SK-N-SH treated with all-trans-retinoic acid at 6 μM for 48 hours (cell line): ENCODE measurements at regions not wholly inside any gene's neighbourhood (a gene's known extent, or its start where the extent isn't known, plus 50 kb on each side); places are given as distances from the start of the nearest gene placed in this dataset.

Experiments
- ATAC-seq: fragments of 200-7000 bp; cut with Tn5 transposase; 3 replicates; pipeline ENCODE4 v1.9.1; 2020; ENCODE audit warnings: mild to moderate bottlenecking, moderate library complexity
- ARNTL ChIP-seq: fragments of 450-650 bp; formaldehyde crosslinking; IDR thresholded peaks from 2 replicates; pipeline ENCODE4 v1.5.0; 2020; ENCODE audit warnings: low read depth, mild to moderate bottlenecking, moderate library complexity, borderline replicate concordance
- BACH2 ChIP-seq: fragments of 250-450 bp; sonication (Bioruptor Pico); IDR thresholded peaks from 2 replicates; pipeline ENCODE4 v1.9.0; 2021; ENCODE audit warnings: mild to moderate bottlenecking, borderline replicate concordance
- CREB5 ChIP-seq: fragments of 250-450 bp; sonication (Bioruptor Pico); IDR thresholded peaks from 2 replicates; pipeline ENCODE4 v1.5.1; 2020; ENCODE audit warnings: low read depth, mild to moderate bottlenecking, moderate library complexity
- CSRNP3 ChIP-seq: fragments of 250-450 bp; sonication (Bioruptor Pico); IDR thresholded peaks from 2 replicates; pipeline ENCODE4 v1.5.1; 2021; ENCODE audit warnings: mild to moderate bottlenecking, moderate library complexity
- ESRRG ChIP-seq: fragments of 250-450 bp; sonication (Bioruptor Pico); IDR thresholded peaks from 2 replicates; pipeline ENCODE4 v1.6.1; 2021; ENCODE audit warnings: mild to moderate bottlenecking
- GLIS3 ChIP-seq: fragments of 250-450 bp; sonication (Bioruptor Pico); IDR thresholded peaks from 2 replicates; pipeline ENCODE4 v1.5.0; 2020; ENCODE audit warnings: mild to moderate bottlenecking, moderate library complexity
- ISL1 ChIP-seq: fragments of 250-450 bp; sonication (Bioruptor Pico); IDR thresholded peaks from 2 replicates; pipeline ENCODE4 v2.1.2; 2022; ENCODE audit warnings: mild to moderate bottlenecking, moderate library complexity
- PATZ1 ChIP-seq: fragments of 250-450 bp; sonication (Bioruptor Pico); IDR thresholded peaks from 2 replicates; pipeline ENCODE4 v1.8.0; 2020; ENCODE audit warnings: mild to moderate bottlenecking, moderate library complexity, borderline replicate concordance
- POU6F1 ChIP-seq: fragments of 250-450 bp; sonication (Bioruptor Pico); IDR thresholded peaks from 2 replicates; pipeline ENCODE4 v1.8.0; 2021; ENCODE audit warnings: low read depth, mild to moderate bottlenecking, moderate library complexity, borderline replicate concordance
- PPARA ChIP-seq: fragments of 250-450 bp; sonication (Bioruptor Pico); IDR thresholded peaks from 2 replicates; pipeline ENCODE4 v1.5.0; 2020; ENCODE audit warnings: mild to moderate bottlenecking, borderline replicate concordance
- RARB ChIP-seq: fragments of 250-450 bp; sonication (Bioruptor Pico); IDR thresholded peaks from 2 replicates; pipeline ENCODE4 v1.8.0; 2021; ENCODE audit warnings: mild to moderate bottlenecking, moderate library complexity
- SNAI2 ChIP-seq: fragments of 250-450 bp; sonication (Bioruptor Pico); IDR thresholded peaks from 2 replicates; pipeline ENCODE4 v1.5.0; 2020; ENCODE audit warnings: mild to moderate bottlenecking, moderate library complexity
- TCF4 ChIP-seq: fragments of 250-450 bp; sonication (Bioruptor Pico); IDR thresholded peaks from 2 replicates; pipeline ENCODE4 v1.8.0; 2021; ENCODE audit warnings: mild to moderate bottlenecking, moderate library complexity, borderline replicate concordance
- TOX ChIP-seq: fragments of 250-450 bp; sonication (Bioruptor Pico); IDR thresholded peaks from 2 replicates; pipeline ENCODE4 v1.8.0; 2021; ENCODE audit warnings: mild to moderate bottlenecking, moderate library complexity, borderline replicate concordance
- TSHZ2 ChIP-seq: fragments of 250-450 bp; sonication (Bioruptor Pico); IDR thresholded peaks from 2 replicates; pipeline ENCODE4 v1.5.0; 2020; ENCODE audit warnings: mild to moderate bottlenecking, moderate library complexity
- ZFP3 ChIP-seq: fragments of 250-450 bp; sonication (Bioruptor Pico); IDR thresholded peaks from 2 replicates; pipeline ENCODE4 v1.5.0; 2020; ENCODE audit warnings: mild to moderate bottlenecking, moderate library complexity
- ZFP30 ChIP-seq: fragments of 450-650 bp; formaldehyde crosslinking; IDR thresholded peaks from 2 replicates; pipeline ENCODE4 v1.5.0; 2022; ENCODE audit warnings: mild to moderate bottlenecking, moderate library complexity
- ZNF565 ChIP-seq: fragments of 450-650 bp; formaldehyde crosslinking; conservative IDR thresholded peaks from 2 replicates; pipeline ENCODE4 v1.5.0; 2020; ENCODE audit warnings: low read depth, mild to moderate bottlenecking, moderate library complexity
- ZNF70 ChIP-seq: fragments of 450-650 bp; formaldehyde crosslinking; IDR thresholded peaks from 2 replicates; pipeline ENCODE4 v1.5.0; 2020; ENCODE audit warnings: mild to moderate bottlenecking, moderate library complexity
- ZNF8 ChIP-seq: fragments of 450-650 bp; formaldehyde crosslinking; IDR thresholded peaks from 2 replicates; pipeline ENCODE4 v1.5.0; 2020; ENCODE audit warnings: mild to moderate bottlenecking, moderate library complexity

- TF ChIP-seq ISL1 (CRISPR knock-in tag) (no peak), TCF4 (CRISPR knock-in tag) (no peak), SNAI2 (CRISPR knock-in tag) (no peak), POU6F1 (CRISPR knock-in tag) (no peak), CREB5 (CRISPR knock-in tag) (no peak), ZFP3 (CRISPR knock-in tag) (no peak), TSHZ2 (no peak), CSRNP3 (CRISPR knock-in tag) (no peak), ZNF8 (CRISPR knock-in tag) (no peak), ZNF70 (CRISPR knock-in tag) (no peak), PATZ1 (no peak), PPARA (CRISPR knock-in tag) (no peak), GLIS3 (CRISPR knock-in tag) (no peak), ZFP30 (no peak), ESRRG (CRISPR knock-in tag) (no peak), BACH2 (CRISPR knock-in tag) (no peak), RARB (CRISPR knock-in tag) (no peak), ZNF565 (CRISPR knock-in tag) (no peak)
- no peak for ATAC-seq
Observed at GRCh38 chr4:15253349-15253748, 174.5 kb upstream of the C1QTNF7 start.

- no peak for ATAC-seq
- no peak for TF ChIP-seq TOX (CRISPR knock-in tag)
- no peak for TF ChIP-seq ZNF565 (CRISPR knock-in tag)
- TF ChIP-seq TCF4 (CRISPR knock-in tag): no peak
Observed at GRCh38 chr4:15254236-15254880, 173.5 kb upstream of the C1QTNF7 start.

GRCh38 chr4:15255537-15255936, 172.3 kb upstream of the C1QTNF7 start:
- ATAC-seq: no peak
- TF ChIP-seq ZNF8 (CRISPR knock-in tag): no peak
- TF ChIP-seq ARNTL (CRISPR knock-in tag): no peak
- TF ChIP-seq ZFP3 (CRISPR knock-in tag): no peak
- no peak for TF ChIP-seq RARB (CRISPR knock-in tag)
- TF ChIP-seq BACH2 (CRISPR knock-in tag): no peak
- no peak for TF ChIP-seq ZNF70 (CRISPR knock-in tag)
- TF ChIP-seq GLIS3 (CRISPR knock-in tag): no peak
- no peak for TF ChIP-seq TCF4 (CRISPR knock-in tag)
